ENCODE measurements at regions not wholly inside any gene's neighbourhood (a gene's known extent, or its start where the extent isn't known, plus 50 kb on each side); places are given as distances from the start of the nearest gene placed in this dataset.

- no peaks in the 10 kb centered on the region for H3K4me1 ChIP-seq
- Mint-ChIP-seq H3K4me1 (ENCODE audit: low read depth, unreplicated experiment) (no peaks in the 10 kb centered on the region), H3K36me3 (ENCODE audit: insufficient read depth, unreplicated experiment) (no peaks in the 10 kb centered on the region), H3K27me3 (ENCODE audit: insufficient read depth, unreplicated experiment) (peaks cover 3% of the 10 kb centered on the region), H3K4me3 (ENCODE audit: unreplicated experiment) (no peak overlapping the region), H3K9me3 (ENCODE audit: unreplicated experiment) (no peaks in the 10 kb centered on the region), H3K27ac (ENCODE audit: unreplicated experiment) (no peak overlapping the region)
- no peak for TF ChIP-seq CTCF (IDR thresholded peaks at IDR 0.05; ENCODE audit: insufficient read depth in 1 of 2, low read depth in 1 of 2, low read length in 1 of 2, severe bottlenecking in 1 of 2, unreplicated experiment in 1 of 2)
- no peak overlapping the region for H3K4me3 ChIP-seq (ENCODE audit: low read depth, low read length)
- DNase-seq = no peak
- intact Hi-C loops (cut with micrococcal nuclease; ENCODE audit: unreplicated experiment) = no loop called here
- no TSS peak for BruUV-seq (replicated peaks)
- H3K9me3 ChIP-seq = no peaks in the 10 kb centered on the region
- H3K27me3 ChIP-seq (replicated peaks; ENCODE audit: control insufficient read depth, insufficient read depth, low read length) = no peaks in the 10 kb centered on the region
- ChIA-PET CTCF (no interaction called here), POLR2A (no interaction called here)
- H3K36me3 ChIP-seq (ENCODE audit: control insufficient read depth, insufficient read depth, low read length) = no peaks in the 10 kb centered on the region
These were observed 640.4 kb downstream of the NR4A2 start for GRCh38 chr2:155692106-155692505.

GRCh38 chr2:155690785-155691184 lies 641.7 kb downstream of the NR4A2 start:
- no peak for TF ChIP-seq CTCF (IDR thresholded peaks at IDR 0.05; ENCODE audit: insufficient read depth in 1 of 2, low read depth in 1 of 2, low read length in 1 of 2, severe bottlenecking in 1 of 2, unreplicated experiment in 1 of 2)
- intact Hi-C loops (cut with micrococcal nuclease; ENCODE audit: unreplicated experiment) = no loop called here
- Mint-ChIP-seq H3K9me3 (ENCODE audit: unreplicated experiment) (no peaks in the 10 kb centered on the region), H3K4me3 (ENCODE audit: unreplicated experiment) (no peak overlapping the region), H3K27me3 (ENCODE audit: insufficient read depth, unreplicated experiment) (peaks cover 3% of the 10 kb centered on the region), H3K4me1 (ENCODE audit: low read depth, unreplicated experiment) (no peaks in the 10 kb centered on the region), H3K27ac (ENCODE audit: unreplicated experiment) (no peak overlapping the region), H3K36me3 (ENCODE audit: insufficient read depth, unreplicated experiment) (no peaks in the 10 kb centered on the region)
- DNase-seq = no peak
- no peak overlapping the region for H3K4me3 ChIP-seq (ENCODE audit: low read depth, low read length)
- CTCF ChIA-PET = no interaction called here
- H3K27me3 ChIP-seq (replicated peaks; ENCODE audit: control insufficient read depth, insufficient read depth, low read length) = no peaks in the 10 kb centered on the region
- H3K9me3 ChIP-seq = no peaks in the 10 kb centered on the region
- H3K4me1 ChIP-seq = no peaks in the 10 kb centered on the region
- no TSS peak for BruUV-seq (replicated peaks)
- POLR2A ChIA-PET = no interaction called here
- H3K36me3 ChIP-seq (ENCODE audit: control insufficient read depth, insufficient read depth, low read length) = no peaks in the 10 kb centered on the region

- TF ChIP-seq CTCF (IDR thresholded peaks at IDR 0.05; ENCODE audit: insufficient read depth in 1 of 2, low read depth in 1 of 2, low read length in 1 of 2, severe bottlenecking in 1 of 2, unreplicated experiment in 1 of 2) = no peak
- no peaks in the 10 kb centered on the region for H3K36me3 Mint-ChIP-seq (ENCODE audit: insufficient read depth, unreplicated experiment)
- CTCF ChIA-PET = no interaction called here
- BruUV-seq (replicated peaks) = no TSS peak
- Histone ChIP-seq H3K36me3 (ENCODE audit: control insufficient read depth, insufficient read depth, low read length) (no peaks in the 10 kb centered on the region), H3K4me1 (no peaks in the 10 kb centered on the region), H3K9me3 (no peaks in the 10 kb centered on the region), H3K27me3 (replicated peaks; ENCODE audit: control insufficient read depth, insufficient read depth, low read length) (no peaks in the 10 kb centered on the region), H3K4me3 (ENCODE audit: low read depth, low read length) (no peak overlapping the region)
- intact Hi-C loops (cut with micrococcal nuclease; ENCODE audit: unreplicated experiment) = no loop called here
- peaks cover 3% of the 10 kb centered on the region for H3K27me3 Mint-ChIP-seq (ENCODE audit: insufficient read depth, unreplicated experiment)
- no peak for DNase-seq
- no peaks in the 10 kb centered on the region for H3K4me1 Mint-ChIP-seq (ENCODE audit: low read depth, unreplicated experiment)
- no peaks in the 10 kb centered on the region for H3K9me3 Mint-ChIP-seq (ENCODE audit: unreplicated experiment)
- no peak overlapping the region for H3K27ac Mint-ChIP-seq (ENCODE audit: unreplicated experiment)
- H3K4me3 Mint-ChIP-seq (ENCODE audit: unreplicated experiment) = no peak overlapping the region
- POLR2A ChIA-PET = no interaction called here
These were observed 642.7 kb downstream of the NR4A2 start for GRCh38 chr2:155689791-155690190.

All from Caco-2 (cell line).